OCI-M1 (cell line): ENCODE measurements at regions not wholly inside any gene's neighbourhood (a gene's known extent, or its start where the extent isn't known, plus 50 kb on each side); places are given as distances from the start of the nearest gene placed in this dataset.
"Not testable (repeated sequence)": the region's sequence is repeated elsewhere in the genome, so short reads cannot be mapped to it uniquely, and the experiment has no call there.

ENCODE experiments used
- DNase-seq: peaks from one replicate; lab custom pipeline; 2025; lab: John Stamatoyannopoulos, UW

DNA sequence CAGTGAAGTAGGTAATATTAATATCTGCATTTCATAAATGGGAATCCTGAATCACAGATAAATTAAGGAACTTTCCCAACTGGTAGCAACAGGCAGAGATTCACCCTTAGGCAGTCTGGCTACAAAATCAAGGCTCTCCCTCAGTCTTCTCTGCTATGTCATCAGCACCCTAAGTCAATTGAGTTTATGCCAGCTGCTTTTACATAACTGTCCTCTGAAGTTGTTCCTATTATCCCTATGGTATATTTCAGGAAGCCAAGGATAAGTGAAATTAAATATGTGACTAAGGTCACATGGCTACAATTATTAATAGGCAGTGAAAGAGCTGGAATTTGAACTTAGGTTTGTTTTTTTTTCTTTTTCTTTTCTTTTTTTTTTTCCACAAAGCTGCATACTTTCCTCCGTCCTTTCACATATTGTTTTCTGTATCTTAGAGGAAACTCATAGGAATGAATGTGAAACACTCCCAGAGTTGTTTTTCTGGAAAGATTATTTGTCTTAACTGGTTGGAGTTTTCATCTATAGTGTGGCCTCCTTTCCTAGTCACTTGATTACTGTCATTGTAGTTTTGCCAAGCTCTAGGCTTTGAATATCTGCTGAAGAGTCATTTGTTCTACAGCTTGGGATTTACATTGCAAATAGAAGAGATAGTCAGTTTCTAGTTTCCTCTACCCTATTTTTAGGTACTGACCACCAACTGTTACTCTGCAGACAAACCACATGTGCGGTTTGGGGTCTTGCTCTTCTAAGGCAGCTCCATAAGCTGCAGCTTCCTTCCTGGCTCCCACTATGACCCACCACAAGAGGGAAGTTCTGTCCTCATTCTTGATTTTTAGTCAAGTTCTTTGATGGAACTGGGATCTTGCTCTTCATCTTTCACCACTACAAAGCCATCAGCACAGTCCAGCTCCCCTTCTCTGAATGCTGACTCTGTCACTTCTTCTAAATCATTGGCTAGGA is 338.0 kb upstream of the KIAA1217 start:
- DNase-seq = peak; percentile 29

DNA sequence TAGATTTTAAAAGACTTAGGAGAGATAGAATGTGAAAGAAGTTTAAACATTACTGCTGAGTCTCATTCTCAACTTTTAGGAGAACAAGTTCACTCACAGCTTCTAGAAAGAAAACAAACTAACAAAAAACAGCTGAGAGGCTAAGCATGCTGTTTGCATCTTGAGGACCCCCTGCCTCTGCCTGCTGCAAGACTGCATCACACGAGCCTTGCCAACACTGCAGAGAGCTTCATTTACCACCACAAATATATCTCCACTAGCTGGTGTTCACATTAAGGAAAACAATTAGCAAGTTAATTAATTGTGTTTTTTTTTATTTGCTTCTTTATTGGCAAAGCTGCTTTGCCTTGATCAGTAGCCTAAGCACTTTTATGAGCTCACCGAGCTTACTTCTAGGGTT is 336.6 kb upstream of the KIAA1217 start:
- no peak for DNase-seq

DNA sequence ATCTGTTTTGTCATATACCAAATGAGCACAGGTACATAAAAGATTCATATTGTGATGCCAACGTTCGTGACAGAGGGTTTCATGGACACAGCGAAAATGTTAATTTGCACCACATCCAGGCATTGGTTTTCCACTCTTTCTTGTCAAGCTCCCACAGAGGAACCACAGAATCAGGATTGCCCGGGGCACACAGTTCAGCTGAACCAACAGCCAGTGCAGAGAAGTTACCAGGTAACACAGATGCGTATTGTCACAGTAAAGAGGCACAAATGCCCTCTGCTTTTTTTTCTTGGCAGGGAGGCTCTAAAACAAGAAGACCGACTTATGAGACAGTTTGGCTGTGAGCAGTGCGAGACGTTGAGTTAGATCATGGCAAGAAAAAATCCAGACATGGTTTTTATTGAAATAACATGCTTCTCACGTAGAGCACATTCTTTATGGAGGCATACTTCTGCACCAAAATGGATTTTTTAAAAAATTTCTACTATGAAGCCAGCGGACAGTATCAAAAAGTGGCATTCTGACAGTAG is 331.1 kb upstream of the KIAA1217 start:
- no peak for DNase-seq

DNA sequence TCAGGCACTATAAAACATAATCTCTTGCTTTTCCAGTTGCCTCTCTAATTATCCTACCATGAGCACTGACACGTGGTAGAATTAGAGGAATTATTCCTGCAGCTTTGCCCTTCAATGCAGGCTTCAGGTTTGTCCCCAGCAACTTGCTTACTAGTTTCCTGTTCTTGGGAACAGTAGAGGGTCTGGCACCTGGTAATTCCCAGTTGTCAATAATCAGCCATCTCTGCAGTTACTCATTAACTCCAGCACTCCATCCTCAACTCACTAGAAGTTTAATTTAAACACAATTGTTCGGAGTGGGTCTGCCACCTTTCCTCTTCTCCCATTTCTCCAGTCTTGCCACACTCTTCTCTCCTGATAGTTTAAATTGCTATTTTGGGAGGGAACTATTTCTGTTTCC is 324.3 kb upstream of the KIAA1217 start:
- no peak for DNase-seq

DNA sequence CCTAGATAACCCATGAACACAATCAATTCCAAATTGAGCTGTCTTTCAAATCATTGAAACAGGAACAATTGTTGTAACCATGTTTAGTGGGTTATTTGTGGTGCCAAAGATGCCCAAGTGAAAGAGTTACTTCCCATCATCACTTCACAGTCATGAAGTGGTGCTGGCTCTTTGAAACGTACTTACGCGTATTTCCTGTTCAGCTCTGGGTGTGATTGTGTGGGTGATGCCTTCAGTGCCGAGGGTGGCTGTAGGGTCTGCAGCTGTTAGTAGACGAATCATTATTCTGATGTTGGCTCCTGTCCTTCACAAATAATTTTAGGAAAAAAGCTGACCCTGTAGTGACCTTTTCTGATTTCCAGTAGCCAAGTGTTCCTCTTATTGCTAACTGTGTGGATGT is 323.1 kb upstream of the KIAA1217 start:
- DNase-seq = no peak

DNA sequence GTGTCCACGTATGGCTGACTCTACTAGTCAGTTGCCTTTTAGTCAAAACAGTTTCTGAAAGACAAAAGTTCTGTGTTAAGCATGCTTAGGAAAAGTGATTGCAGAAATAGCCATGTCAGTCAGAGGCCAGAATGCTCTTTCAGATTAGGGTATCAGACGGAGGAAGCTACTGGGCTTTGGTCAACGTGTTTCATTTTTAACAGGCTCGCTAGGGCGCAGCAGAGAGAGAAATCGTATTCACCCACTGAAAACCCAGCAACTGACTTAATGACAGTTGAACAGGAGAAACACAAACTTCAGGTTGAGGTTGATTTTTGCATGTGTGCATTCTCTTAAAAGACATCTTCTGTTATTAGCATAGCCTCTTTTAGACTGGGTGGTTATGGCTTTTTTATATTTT is 322.6 kb upstream of the KIAA1217 start:
- DNase-seq = peak; percentile 50

DNA sequence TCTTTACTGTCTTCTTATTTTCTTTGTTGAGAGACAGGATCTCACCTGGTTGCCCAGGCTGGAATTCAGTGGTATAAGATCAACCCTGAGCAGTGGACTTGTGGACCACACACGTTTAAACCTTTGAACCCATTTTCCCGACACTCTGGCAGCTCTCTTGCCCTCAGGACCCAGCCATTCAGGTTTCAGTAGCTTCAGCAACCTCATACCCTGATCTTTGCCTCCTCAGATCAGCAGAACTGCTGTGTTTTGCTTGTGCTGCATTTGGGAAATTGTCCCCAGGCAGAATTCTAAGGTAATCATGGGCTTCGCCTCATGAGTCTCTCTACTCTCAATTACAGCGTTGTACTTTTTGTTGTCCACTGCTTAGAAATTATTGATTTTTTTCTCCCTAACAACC is 317.6 kb upstream of the KIAA1217 start:
- DNase-seq = no peak

DNA sequence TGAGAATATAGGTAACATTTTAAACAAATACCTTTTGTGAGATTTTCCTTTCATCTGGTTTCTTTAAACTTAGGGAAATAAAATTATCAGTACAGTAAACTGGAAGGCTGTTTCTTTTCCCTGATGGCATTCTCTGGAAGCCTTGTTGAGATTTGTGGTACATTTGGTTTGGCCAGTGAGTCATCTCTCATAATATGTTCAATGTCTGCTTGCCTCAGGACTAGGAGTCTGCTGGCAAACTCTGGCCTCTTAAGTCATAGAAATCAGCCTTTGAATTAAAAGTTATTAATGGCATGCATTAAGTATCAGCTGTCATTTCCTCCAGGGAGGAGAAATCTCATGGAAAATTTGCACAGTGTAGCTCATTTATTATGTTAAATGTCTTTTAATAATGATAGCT is 316.6 kb upstream of the KIAA1217 start:
- no peak for DNase-seq

DNA sequence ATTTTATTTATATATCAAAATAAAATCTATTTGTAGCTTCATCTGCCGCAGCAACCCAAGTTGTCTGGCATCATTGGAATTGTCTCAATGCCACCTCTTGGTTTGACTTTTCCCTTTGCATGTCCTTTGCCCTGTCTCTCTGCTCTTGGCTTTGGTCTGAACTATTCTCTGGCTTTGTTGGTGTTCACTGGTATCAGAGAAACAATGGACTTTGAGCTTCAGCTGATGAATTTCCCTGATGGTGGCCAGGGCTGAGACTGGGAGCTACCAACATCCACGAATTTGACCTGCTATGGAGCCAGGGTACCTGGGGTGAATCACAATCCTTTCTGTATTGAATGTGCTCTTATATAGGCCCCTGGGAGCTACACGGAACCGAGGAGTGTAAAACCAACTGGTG is 311.7 kb upstream of the KIAA1217 start:
- no peak for DNase-seq

DNA sequence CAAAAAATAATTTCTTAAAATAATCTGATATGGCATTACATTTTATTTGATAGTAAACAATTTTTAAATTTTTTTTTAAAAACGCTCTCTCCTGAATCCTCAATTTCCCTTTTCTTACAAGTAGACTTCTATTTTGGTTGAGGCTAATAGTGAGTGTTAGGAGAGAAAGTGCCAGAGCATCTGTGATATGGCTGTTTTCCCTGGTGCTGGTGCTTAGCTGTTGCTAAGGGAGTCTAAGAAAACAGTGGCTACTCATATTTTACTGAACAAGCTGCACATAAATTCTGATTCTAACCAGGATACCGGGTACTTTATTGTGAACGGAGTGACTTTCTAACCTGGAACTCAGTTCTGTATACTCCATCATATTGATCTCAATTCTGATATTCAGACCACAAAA is 311.1 kb upstream of the KIAA1217 start:
- DNase-seq = no peak

DNA sequence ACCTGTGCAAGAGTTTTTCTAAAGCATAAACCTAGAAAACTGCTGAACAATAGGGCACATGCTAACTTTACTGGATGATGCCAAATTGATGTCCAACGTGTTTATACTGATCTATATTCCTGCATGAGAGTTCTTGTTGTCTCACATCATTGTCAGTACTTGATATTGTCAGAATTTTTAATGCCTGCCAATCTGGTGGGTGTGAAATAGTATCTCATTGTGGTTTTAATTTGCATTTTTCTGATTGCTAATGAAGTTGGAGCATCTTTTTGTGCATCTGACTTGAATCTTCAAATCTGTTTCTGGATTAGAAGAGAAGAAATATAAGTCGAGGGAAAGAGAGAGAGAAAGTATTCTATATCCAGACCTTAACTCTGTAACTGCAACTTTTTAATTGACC is 309.8 kb upstream of the KIAA1217 start:
- DNase-seq = no peak

DNA sequence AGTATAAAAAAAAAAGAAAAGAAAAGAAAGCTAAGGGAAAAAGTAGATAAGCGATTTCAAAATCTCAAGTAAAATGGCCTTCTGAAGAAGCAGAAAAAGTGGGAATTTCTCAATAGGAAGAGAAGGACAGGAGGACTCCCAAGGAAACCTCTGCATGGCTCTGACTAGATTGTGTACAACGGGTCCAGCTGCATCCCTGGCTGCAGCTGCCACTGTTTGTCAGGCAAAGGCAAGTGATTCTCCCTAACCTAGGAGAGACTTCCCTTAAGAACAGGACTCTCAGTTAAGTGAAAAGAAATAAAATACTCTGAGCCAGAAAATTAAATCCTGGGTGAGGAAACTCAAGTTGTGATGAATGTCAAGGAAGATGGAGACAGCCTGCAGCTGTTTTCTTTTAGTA is 298.6 kb upstream of the KIAA1217 start:
- DNase-seq = no peak

DNA sequence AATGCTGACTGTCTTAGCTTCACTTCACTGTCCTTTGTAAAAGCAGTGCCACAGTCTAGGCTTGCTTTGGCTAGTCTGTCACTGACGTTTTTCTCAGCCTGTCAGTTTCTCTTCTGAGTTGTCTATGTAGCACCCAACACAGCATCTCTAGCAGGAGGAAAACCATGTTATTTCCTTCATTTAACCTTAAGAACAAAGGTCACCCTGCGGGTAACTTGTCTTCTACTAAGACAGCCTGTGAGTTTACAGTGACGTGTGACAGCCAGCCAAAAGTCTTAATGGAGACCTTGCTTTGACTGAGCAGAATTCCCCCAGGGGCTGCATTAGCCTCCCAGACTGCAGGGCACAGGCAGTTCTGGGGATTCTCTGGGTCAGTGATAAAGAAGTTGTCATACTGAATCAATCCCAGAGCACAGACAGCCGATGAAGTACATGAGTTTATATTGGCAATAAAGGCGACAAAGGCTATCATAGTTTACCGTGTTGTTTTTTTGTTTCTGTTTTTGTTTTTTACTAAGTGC is 296.0 kb upstream of the KIAA1217 start:
- DNase-seq = no peak

DNA sequence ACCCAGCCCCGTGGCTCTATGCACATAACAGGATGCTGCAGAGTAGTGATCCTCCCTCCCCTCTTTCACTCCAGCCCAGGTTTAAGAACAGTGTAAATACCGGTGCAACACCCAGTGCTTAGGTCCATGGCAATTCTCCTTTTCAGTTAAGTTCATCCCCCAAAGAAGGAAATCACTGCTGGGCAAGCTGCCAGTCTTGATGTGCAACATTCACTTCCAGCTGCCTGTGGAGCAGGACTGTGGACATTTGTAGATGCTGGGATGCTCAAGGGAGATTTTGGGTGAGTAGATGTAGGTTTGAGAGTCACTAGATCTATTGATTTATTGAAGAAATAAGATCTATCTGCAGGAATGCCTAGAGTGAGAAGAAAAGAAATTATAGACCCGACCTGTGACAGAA is 294.3 kb upstream of the KIAA1217 start:
- DNase-seq = no peak

DNA sequence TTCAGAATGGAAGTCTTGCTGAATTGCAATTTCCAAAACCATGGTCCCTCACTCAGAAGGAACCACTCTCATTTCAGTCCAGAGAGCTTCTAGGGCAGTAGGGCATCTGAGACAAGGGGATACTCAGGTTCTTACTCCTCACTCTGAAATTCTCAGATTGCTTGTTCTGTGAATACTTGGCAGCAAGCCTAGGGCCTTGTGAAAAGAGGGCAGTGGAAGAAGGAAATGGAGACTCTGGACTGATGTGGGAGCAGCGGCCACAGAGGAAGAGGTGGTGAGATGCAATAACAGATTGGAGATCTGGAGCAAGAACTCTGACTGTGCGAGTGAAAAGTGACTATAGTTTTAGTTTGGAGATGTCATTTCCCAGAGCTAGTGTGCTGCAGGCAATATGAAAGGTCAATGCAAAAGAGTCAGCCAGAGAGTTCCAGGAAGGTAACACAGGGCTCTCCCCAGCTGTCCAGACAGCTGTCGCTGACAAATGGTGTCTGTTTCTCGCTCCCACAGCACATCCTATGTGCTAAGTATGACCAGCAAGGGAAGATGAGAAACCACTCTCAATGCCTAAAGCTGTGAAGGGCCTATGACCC is 291.6 kb upstream of the KIAA1217 start:
- no peak for DNase-seq

DNA sequence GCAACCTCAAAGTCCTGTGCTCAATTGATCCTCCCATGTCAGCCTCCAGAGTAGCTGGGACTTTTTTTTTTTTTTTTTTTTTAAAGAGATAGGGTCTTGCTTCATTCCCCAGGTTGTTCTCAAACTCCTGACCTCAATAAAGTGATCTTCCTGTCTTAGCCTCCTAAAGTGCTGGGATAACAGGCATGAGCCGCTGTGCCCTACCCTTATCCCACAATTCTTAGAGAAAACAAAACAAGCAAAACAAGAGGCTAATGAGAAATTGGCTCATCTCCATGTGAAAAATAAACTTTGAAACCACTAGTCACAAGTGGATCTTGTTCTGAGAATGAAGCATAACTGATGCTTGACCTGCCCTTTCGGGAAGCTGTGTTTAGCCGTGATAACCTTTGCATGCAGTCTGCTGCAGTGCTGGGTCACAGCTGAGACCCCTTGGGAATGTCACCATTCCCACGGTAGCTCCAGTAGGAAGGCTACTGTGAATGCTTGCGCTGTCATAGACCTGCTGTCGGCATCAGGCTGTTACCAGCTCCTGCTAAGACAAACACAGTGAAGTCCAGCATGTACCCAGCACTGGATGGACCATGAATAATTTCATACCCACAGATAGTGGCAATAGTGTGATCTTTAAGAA is 290.7 kb upstream of the KIAA1217 start:
- no peak for DNase-seq

DNA sequence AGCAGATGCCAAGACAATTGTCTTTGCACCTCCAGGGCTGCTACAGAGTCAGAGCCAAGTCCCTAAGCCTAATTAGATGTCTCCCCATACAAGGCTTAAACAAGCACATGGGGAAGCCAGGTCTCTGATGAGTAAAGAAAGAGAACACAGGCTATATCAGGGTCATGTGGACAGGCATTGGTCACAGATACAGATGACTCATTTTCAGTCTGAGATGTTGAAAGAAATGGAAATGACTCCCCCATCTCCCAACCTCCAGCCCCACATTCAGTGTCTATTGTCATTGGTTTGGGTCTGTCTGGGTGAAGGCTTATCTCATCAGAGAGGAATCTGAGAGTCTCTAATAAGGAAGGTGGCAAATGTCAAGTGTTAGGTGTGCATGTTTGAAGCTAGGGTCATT is 290.1 kb upstream of the KIAA1217 start:
- peak; percentile 1 for DNase-seq

DNA sequence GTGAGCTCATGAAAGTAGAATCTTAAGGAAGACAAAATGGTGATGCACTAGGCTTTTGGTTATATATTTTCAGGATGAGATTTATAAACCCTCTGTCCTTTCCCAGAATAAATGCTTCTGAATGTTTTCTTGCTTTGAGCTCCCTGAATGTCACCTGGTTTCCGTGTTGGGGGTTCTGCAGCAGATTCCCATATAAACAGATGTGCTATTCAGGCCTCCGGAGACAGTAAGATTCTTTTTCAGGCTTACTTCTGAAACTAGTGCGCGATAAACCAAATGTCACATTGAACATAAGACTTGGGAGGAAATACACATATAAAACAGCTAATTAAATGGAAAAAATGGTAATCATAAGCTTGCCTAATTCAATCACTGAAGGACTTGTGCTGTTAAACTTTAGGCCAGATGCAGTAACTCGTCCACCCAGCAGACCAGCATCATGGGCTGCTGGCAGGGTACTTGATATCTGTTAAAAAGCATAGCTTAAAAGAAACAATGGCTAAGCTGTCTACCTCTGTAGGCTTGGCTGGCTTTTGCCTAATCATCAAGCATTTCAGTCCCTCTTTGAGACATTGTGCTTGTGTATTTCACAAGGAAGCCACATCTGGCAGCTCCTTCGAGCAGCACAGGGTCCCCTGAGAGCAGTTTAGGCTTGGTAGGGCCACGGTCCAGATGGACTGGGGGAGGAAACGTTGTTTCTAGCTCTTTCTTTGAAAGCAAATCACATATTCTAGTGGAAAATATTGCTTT is 281.2 kb upstream of the KIAA1217 start:
- no peak for DNase-seq

DNA sequence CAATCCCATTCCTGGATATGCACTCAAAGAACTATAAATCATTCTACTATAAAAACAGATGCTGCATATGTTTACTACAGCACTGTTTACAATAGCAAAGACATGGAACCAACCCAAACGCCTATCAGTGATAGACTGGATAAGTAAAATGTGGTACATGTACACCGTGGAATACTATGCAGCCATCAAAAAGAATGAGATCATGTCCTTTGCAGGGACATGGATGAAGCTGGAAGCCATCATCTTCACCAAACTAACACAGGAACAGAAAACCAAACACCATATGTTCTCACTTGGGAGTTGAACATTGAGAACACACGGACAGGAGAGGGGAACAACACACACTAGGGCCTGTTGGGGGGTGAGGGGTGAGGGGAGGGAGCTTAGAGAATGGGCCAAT is 274.9 kb upstream of the KIAA1217 start:
- not testable (repeated sequence) for DNase-seq

DNA sequence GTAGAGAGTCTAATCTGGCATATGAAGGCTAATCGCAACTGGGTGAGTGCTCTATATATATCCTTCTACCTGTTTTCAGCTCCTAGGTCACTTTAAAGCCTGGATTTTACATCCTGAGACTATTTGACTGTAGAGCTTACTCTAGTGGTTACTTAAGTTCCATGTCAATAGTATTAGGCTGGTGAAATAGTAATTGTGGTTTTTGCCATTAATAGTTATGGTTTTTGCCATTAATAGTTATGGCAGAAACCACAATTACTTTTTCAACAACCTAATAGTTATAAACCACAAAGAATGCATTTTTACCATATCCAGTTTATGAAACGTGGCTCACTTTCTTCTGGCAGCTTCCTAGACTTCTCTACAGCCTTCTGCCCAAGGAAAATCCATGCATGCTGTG is 263.1 kb upstream of the KIAA1217 start:
- no peak for DNase-seq

DNA sequence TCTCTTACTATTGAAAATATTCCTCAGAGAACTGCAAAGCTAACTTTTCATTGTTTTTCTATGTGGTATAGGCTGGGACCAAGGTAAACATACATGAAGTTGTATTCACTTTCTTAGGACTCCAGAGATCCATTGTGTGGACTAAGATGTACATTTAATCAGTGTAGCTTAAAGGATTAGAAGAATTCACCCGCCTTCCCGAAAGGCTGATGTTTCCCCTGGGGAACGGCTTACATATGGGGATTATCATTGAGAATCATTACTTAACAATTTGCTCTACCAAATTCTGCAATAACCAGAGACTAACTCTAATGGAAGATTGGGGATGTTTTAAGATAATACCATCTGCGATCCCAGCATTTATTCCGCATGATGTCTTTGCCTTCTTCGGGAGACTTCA is 257.1 kb upstream of the KIAA1217 start:
- DNase-seq = no peak
